ENCODE measurements at regions not wholly inside any gene's neighbourhood (a gene's known extent, or its start where the extent isn't known, plus 50 kb on each side); places are given as distances from the start of the nearest gene placed in this dataset.
A peak's percentile ranks its signal among the peaks of the same experiment; 100 is the strongest.
"Not testable (repeated sequence)": the region's sequence is repeated elsewhere in the genome, so short reads cannot be mapped to it uniquely, and the experiment has no call there.

DNA sequence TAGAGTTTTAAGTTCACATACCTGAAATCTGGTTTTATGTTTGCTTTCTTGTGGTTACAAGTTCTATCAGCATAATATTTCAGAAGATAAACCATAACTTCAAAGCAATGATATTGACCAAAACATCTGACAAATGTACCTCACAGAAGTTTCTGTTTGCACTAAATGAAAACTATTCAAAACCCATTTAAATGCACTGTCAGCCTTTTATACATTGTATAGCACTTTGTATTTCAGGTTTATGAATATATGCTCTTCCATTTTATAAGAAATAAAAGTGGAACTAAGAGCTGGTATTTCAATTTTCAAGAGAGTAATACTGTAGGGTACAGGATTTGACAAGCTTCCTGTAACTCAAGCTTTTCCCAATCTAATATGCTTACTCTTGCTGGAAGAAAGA is 388.6 kb upstream of the MBL2 start:
- DNase-seq: no peak

DNA sequence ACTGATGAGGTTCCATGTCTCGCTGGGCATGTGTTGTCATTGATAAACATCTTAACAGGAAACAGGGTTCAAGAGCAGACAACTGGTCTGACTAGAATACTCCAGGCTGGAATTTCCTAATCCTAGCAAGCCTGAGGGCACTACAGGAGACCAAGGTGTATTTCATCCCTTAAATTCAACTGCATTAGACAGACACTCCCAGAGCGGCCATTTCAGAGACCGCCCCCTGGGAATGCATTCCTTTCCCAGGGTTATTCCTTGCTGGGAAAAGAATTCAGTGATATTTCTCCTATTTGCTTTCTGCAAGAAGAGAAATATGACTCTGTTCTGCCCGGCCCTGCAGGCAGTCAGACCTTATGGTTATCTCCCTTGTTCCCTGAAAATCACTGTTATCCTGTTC is 383.1 kb upstream of the MBL2 start:
- not testable (repeated sequence) for DNase-seq

DNA sequence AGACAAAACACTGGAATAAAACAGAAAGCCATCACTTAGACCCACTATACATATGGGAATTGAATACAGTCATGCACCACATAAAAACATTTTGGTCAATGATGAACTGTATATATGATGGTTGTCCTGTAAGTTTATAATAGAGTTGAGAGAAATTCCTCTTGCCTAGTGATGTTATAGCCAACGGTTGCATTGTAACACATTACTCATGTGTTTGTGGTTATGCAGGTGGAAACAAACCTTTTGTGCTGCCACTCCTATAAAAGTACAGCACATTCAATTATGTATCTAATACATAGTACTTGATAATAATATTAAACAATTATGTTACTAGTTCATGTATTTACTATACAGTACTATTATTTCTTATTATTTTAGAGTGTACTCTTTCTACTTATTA is 381.2 kb upstream of the MBL2 start:
- DNase-seq: no peak

DNA sequence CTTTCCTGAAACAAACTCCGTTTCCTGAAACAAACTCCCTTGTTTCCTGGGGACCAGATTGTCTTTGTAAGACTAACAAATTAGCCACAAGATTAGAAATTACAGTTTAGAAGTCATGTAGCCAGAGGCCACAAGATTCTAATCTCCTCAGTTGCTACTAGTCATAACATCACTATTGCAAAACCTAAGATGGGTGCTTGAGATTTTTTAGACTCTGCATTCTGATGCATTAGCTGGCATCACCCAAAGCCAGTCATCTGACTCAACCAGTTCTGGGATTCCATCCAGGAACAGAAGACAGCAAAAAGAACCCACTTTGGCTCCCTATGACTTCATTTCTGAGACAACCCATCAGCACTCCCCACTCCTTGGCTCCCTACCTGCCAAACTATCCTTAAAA is 367.9 kb upstream of the MBL2 start:
- DNase-seq: no peak

DNA sequence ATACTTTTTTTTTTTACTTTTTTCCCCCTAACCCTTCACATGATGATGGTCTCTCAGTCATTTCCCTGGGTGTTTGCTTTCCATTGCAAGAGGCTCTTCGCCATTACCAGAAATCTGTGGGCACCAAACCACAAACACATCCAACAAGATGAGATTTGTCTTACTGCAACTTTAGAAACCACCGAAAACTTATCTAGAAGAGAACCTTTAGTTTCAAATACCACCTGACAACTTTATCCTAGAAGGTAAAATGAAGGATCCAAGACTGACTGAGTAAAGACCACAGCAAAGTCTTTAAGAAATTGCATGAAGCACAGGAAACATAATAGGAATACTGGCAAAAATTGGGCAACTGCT is 363.3 kb upstream of the MBL2 start:
- DNase-seq: no peak

DNA sequence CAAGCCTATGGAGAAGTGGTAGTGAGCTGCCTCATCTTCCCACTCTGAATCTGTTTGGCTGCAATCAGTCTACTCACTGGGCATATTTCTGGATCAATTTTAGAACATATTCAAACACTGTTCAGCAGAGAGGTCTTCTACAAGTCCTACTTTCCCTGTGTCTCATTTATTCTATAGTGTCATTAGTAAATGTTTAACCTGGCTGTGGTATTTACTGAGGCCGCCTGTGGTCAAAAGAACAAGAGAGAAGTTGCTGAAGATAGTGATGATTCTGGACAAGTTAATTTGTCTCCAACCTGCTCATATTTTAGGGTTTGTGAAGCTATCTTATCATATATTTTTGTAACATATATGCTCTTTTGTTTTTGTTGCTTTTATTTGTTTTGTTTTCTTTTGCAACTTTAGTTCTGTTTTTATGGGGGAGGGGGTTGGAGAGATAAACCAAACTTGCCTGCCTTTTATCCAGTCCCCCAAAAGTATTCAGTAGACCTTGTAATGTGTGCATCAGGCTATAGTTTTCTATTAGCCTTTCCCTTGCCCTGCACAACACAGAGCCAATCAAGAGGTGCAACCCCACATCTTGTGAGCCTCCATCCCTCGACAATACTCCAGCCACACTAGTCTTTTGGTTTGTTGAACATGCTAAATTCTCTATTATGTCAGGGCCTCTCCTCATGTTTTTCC is 362.8 kb upstream of the MBL2 start:
- no peak for DNase-seq

DNA sequence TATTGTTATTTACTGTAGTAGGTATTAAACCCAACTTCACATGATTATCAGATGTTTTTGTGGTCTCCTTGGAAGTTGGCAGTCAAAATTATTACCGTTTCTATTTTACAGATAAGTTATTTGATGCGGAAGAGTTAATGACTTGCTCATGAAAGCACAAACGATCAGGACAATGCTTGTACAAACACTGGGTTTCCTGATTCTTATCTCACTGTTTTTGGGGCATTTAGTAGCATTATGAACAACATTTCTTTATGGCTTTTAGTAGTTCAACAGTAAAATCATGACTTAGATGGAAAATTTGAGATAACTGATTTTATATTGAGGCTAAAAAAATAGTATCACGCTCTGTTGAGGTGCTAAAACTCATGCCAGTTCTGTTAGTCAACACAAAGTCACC is 361.5 kb upstream of the MBL2 start:
- DNase-seq: no peak

DNA sequence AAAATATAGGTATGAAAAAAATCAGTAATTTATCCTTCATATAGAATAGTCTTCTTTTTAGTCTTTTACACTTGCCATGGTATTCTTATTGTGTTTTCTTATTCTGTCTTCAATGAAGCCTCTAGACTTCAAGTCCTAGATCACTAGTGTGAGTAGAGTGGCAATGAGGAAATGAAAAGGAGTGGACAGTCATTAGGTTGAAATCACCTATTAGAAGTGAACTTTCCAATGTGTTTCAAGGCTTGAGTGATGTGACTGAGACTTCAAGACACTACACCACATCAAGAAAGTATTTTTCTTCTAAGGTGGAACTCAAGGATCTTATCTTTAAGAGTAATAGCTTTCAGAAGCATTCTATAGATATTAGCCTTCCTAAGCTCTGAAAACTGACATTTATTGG is 357.8 kb upstream of the MBL2 start:
- DNase-seq: no peak

DNA sequence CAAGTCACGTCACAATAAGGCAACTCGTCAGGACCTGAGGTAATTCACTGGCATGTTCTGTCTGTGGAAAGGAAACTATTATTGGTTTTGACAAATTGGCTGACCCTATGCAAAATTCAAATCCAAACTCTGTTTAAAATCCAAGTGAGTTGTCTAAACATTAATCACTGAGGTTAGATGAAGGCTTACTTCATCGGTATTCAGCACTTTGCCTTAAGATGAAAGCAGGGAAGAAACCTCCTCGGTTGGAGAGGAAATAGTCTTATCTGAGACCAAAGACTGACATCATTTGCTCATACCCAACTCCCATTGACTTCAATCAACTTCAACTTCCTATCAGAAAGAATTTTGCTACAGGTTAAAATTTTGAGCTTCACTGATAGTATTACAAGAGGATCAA is 355.1 kb upstream of the MBL2 start:
- no peak for DNase-seq

DNA sequence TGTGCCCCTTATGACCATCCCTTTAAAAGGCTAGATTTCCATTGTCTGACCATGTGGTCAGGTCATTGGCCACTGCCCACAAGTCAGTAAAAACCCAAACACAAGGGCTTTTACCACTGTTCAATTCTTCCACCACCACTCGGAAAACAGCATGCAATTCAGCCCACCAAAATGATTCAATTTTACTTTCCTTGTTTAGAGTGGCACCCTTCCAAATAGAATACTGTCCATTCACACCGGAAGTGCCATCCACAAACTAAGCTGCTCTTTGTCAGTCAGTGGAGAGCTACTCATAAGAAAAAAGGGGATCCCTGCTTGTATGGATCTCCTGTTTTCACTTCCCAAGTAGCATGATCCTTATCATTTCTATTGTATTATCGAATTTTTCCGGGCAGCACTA is 350.7 kb upstream of the MBL2 start:
- peak; percentile 11 for DNase-seq

DNA sequence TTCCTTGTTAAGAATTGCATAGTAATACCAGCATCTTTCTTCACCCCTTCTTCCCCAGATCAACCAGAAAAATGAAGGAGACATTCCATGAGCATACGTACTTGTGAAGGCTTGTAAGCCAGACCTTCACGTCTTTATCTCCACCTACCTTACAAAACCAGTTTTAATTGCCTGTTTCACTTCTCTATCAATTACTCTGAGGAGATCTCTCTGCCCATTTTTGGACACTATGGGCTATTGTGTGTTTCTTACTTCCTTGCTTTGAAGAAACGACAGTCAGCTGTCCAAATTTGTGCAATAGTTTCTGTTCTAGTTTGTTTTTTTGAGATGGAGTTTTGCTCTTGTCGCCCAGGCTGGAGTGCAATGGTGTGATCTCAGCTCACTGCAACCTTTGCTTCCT is 349.7 kb upstream of the MBL2 start:
- no peak for DNase-seq

DNA sequence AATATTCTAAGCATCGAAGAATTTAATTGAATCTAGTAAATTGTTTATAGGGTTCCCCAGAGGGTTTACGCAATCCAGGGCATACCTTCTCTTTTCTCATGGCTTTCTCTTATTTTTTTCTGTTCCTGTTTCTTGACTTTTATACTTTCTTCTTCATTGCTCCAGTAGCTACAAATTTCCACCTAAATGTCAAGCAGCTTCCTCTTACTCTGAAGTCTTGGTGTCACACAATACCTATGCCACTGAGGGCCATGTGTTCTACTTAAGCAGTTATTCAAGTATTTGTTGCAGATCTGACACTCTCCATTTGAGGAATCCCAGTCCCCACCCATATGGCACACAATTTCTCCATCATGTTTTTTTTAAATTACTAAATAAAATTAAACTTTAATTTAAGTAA is 343.1 kb upstream of the MBL2 start:
- DNase-seq: no peak

DNA sequence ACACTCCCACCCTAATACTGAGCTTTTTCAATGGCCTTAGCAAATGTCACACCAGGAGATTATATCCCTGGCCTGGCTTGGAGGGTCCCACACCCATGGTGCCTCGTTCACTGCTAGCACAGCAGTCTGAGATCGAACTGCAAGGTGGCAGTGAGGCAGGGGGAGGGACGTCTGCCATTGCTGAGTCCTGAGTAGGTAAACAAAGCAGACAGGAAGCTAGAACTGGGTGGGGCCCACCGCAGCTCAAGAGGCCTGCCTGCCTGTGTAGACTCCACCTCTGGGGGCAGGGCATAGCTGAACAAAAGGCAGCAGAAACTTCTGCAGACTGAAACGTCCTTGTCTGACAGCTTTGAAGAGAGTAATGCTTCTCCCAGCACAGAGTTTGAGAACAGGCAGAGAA is 338.9 kb upstream of the MBL2 start:
- DNase-seq: no peak

DNA sequence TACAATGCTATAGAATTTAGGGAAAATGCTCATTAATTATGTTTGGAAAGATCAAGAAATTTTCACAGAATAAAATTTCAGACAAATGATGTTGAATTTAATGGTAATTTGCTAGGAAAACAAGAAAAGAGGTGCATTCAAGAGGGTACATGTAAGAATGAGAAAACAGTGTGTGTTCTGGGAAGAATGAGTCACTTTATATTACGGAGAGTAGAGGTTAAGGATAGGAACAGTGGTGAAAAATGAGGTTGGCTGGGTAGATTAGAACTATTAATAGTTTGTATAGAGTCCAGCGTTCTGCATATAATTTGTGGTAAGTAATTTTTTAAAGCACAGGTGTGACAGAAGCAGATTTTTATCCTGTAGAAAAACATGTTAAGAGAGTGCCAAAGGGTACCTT is 336.7 kb upstream of the MBL2 start:
- no peak for DNase-seq

DNA sequence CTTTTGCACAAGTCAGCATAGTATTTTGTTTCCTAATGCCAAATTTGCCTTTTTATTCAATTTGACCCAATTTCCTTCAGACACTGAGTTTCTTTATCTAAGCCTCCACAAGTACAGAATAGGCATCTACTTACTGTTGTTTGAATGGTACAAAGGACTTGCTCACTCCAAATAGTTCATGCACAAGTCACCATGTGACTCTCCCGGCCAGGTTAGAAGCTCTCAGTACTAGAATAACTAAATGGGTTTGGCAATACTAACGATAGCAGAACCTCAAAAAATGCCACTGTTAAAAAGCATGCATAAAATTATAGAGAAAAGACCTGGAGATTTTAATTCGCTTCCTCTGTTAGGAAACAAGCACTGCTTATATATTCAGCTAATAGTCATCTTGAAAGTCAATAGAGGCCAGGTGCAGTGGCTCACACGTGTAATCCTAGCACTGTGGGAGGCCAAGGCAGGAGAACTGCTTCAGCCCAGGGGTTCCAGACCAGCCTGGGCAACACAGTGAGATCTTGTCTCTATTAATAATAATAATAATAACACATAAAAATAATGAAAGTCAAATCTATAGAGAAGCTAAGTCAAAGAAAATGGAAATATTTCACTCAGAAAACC is 335.8 kb upstream of the MBL2 start:
- no peak for DNase-seq

DNA sequence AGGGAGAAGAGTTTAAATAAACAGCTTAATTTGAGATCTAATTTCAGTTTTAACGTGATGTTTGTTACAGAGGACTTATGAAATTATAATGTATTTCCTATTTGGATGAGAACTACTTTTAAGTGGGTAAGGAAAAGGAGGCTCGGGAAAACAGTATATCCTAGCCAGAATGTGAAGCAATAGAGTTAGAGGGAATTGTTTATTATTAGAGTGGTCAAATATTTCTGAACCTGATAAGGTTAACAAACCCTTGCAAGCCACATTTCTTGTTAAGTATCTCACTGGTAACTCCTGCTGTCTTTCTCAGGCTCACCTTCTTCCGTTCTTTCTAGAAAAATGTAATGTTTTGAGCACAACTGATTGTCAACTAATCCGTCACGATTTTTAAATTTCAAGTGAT is 335.1 kb upstream of the MBL2 start:
- DNase-seq: no peak

DNA sequence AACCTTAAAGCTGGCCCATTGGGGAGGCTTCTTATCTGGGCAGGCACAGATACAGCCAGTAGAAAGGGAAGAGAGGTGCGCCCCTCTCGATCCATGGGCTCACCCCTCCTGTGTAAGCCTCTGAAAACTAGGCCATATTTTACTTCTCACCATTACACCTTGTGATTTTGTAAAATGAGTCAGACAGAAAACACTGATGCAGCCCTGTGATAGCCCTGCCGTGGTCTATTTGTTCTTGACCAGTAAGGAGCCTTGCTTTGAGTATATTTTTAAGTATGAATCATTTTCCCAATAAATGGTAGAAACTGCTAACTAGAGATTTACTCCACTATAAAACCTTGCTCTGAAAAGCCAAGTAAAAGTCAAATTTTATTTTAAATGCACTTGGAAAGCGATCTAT is 329.8 kb upstream of the MBL2 start:
- DNase-seq: no peak

DNA sequence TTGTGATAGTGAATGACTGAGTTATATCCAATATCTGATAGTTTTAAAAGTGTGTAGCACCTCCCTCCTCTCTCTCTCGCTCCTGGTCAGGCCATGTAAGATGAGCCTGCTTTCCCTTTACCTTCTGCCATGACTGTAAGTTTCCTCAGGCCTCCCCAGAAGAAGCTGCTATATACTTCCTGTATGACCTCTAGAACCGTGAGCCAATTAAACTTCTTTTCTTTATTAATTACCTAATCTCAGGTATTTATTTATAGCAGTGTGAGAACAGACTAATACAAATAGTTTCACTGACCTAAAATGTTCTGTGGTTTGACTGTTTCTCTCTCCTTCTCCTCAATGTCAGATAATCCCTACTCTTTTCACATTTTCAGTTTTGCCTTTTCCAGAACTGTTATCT is 321.3 kb upstream of the MBL2 start:
- DNase-seq: no peak

DNA sequence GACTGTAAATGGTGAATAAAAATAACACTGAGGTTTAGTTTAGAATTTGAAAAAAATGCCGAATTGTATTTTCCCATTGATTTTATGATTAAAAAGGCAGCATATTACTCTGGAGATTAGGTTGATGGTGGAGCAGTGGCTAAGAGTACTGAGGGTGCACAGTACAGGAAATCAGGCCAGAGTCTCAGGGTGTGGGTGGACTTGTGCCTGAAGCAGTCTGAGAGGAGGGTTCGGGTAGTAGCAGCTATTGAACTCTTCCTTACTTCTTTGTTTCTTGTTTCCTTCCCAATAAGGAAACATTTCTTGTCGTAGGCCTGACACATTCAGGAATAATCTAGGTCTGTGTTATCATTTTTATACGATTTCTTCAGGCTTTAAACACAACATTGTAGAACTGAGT is 319.0 kb upstream of the MBL2 start:
- DNase-seq: no peak

DNA sequence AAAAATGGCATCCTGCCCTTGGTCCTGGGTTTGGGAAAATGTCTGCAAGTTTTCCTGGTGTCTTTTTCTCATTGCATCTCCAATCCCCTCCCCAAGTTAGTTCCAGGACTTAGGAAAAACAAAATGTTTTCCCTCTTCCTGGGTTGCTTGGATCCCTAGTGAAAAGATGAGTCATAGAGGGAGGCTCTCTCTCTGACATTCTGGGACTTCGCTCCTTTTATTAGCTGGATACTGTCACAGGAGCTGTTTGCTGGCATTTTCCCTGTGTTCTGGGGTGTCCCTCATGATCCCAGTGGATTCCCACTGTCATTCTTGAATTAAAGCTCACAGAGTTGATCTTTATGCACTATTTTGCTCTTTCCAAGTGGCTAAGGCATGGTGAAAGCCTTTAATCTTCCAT is 316.4 kb upstream of the MBL2 start:
- no peak for DNase-seq

DNA sequence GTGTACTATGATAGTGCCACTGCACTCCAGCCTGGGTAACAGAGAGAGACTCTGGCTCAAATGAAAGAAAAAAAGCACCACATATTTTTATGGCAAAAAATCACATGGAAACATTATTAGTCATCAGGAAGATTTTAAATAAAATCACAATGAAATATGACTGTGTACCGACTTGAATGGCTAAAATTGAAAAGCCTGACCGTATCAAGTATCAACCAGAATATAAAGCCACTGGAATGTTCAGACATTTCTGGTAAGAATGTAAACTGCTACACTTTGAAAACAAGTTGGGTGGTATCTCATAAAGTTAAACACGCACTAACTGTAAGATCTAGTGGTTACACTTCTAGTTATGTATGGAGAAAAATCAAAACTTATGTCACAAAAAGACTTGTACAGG is 306.7 kb upstream of the MBL2 start:
- peak; percentile 5 for DNase-seq

DNA sequence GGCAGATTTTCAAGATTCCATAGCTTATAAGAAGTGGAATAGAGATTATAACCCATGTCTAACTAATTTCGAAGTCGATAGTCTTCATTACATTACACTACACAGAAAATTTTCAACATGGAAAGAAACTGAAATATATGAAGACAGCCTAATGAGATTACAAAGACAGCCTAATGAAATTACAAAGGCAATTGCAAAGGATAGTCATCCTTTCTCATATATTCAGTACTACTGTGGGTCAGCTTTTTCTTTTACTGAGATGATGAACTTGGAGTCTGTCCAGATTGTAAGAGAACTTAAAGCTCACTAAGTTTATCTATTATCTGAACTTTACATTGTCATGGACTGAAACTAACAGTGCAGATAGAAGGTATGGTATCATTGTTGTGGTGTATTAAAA is 304.4 kb upstream of the MBL2 start:
- DNase-seq: no peak

DNA sequence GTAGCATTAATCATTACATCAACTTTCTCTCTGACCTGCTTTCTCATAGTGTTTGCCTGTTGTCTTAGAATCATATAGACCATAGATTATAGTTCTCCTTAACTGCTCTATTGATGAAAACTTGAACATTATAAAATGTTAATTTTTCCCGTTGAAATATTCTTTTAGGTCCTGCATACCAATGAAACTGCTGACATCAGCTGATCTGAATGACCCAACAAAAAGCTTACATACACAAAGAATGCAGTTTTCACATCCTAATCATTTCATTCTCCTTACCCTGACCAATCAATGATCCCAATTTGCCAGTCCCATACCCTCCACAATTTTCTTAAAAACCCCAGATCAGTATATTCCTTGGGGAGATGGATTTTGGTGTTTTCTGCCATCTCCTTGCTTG is 302.9 kb upstream of the MBL2 start:
- DNase-seq: no peak

DNA sequence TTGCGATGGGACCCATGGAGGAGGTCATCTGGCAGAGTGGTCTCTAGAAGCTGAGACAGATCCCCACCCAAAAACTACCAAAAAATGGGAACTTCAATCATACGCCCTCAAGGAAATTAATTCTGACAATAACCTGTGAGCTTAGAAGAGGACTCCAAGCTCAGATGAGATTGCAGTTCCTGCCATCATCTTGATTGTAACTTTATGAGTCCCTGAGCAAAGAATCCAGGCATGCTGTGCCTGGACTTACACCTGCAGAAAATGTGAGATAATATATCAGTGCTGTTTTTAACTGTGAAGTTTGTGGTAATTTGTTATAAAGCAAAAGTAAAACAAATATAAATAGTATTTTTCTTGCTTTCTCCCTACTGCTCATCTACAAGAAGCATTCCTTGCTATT is 299.6 kb upstream of the MBL2 start:
- no peak for DNase-seq

DNA sequence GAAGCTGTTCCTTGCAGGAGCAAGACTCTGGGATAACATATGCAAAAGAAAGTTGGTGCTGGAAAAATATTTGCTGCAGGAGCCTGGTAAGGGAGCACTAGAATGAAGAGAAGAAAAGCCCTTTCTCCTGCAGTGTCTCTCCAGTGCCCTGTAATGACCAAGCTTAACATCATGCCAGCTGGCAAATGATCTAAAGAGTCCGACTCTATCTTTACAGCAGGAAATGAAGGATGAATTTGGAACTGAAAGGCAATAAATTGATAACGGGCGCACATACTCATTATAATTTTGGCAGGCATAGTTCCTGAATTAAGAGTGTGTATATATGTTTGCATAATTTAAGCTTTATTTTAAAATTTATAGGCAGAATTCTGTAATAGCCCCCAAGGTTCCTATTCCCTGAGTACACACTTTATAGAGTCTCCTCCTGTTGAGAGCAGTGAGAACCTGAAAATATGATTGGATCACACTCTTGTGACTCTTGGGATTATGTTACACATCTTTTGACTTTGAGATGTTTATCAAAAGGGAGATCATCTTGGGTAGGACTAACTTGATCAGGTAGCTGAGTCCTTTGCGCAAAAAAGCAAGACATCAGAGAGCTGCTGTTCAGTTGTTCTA is 299.0 kb upstream of the MBL2 start:
- DNase-seq: no peak
